Activated CD4-positive, alpha-beta memory T cell treated with anti-CD3 and anti-CD28 coated beads for 36 hours (primary cell): ENCODE measurements at regions not wholly inside any gene's neighbourhood (a gene's known extent, or its start where the extent isn't known, plus 50 kb on each side); places are given as distances from the start of the nearest gene placed in this dataset.

Experiments
- CTCF ChIA-PET: fragments of 350-600 bp; sonication (Branson Sonifier 250); formaldehyde crosslinking; loops from one replicate; lab custom pipeline; 2021; ENCODE audit warnings: antibody characterized with exemption, inconsistent platforms; lab: Charles Lee
- POLR2A ChIA-PET: fragments of 350-600 bp; sonication (Branson Sonifier 250); formaldehyde crosslinking; loops from one replicate; lab custom pipeline; 2021; ENCODE audit warnings: antibody characterized with exemption; lab: Charles Lee
- DNase-seq: peaks from one replicate; pipeline ENCODE4 v3.0.0-alpha.2; 2020
- H3K27ac Mint-ChIP-seq: one replicate; pipeline ENCODE4 v1.8.0; 2021; ENCODE audit warnings: mixed read lengths
- H3K27me3 Mint-ChIP-seq: one replicate; pipeline ENCODE4 v1.8.0; 2021; ENCODE audit warnings: mixed read lengths
- H3K36me3 Mint-ChIP-seq: one replicate; pipeline ENCODE4 v1.8.0; 2021; ENCODE audit warnings: mixed read lengths
- H3K4me1 Mint-ChIP-seq: one replicate; pipeline ENCODE4 v1.8.0; 2021; ENCODE audit warnings: low read depth, mixed read lengths
- H3K4me3 Mint-ChIP-seq: one replicate; pipeline ENCODE4 v1.8.0; 2021; ENCODE audit warnings: mild to moderate bottlenecking, mixed read lengths
- H3K9me3 Mint-ChIP-seq: one replicate; pipeline ENCODE4 v1.8.0; 2021; ENCODE audit warnings: mixed read lengths
- intact Hi-C: fragments of 100-400 bp; cut with micrococcal nuclease; formaldehyde crosslinking; loops from one replicate; pipeline ENCODE4 v1.15.1; 2023

GRCh38 chr7:35398518-35398917, 144.6 kb upstream of the TBX20 start:
- H3K36me3 Mint-ChIP-seq = no peaks in the 10 kb centered on the region
- intact Hi-C loops = no loop called here
- CTCF ChIA-PET = no interaction called here

GRCh38 chr7:35390146-35390545, 136.2 kb upstream of the TBX20 start:
- no peak for DNase-seq
- Mint-ChIP-seq H3K27ac (no peak overlapping the region), H3K4me3 (no peak overlapping the region), H3K4me1 (no peaks in the 10 kb centered on the region), H3K36me3 (no peaks in the 10 kb centered on the region), H3K27me3 (no peaks in the 10 kb centered on the region), H3K9me3 (no peaks in the 10 kb centered on the region)
- intact Hi-C loops = no loop called here
- CTCF ChIA-PET = no interaction called here
- POLR2A ChIA-PET = no interaction called here

More at GRCh38 chr7:35398518-35398917, 144.6 kb upstream of the TBX20 start:
- H3K9me3 Mint-ChIP-seq = no peaks in the 10 kb centered on the region
- no peak overlapping the region for H3K4me3 Mint-ChIP-seq
- H3K4me1 Mint-ChIP-seq = no peaks in the 10 kb centered on the region
- POLR2A ChIA-PET = no interaction called here
- DNase-seq = no peak
- H3K27me3 Mint-ChIP-seq = peaks cover 5% of the 10 kb centered on the region
- H3K27ac Mint-ChIP-seq = no peak overlapping the region

- no peaks in the 10 kb centered on the region for H3K9me3 Mint-ChIP-seq
- no peak for DNase-seq
- H3K27ac Mint-ChIP-seq = no peak overlapping the region
- H3K36me3 Mint-ChIP-seq = no peaks in the 10 kb centered on the region
- ChIA-PET CTCF (no interaction called here), POLR2A (no interaction called here)
- no peaks in the 10 kb centered on the region for H3K4me1 Mint-ChIP-seq
- intact Hi-C loops = no loop called here
- no peak overlapping the region for H3K4me3 Mint-ChIP-seq
- no peaks in the 10 kb centered on the region for H3K27me3 Mint-ChIP-seq
These were observed 135.7 kb upstream of the TBX20 start for GRCh38 chr7:35389636-35390035.

GRCh38 chr7:35386816-35387706, 133.2 kb upstream of the TBX20 start:
- intact Hi-C loops = no loop called here
- no peaks in the 10 kb centered on the region for H3K27me3 Mint-ChIP-seq
- no peaks in the 10 kb centered on the region for H3K36me3 Mint-ChIP-seq
- H3K9me3 Mint-ChIP-seq = no peaks in the 10 kb centered on the region
- no peak overlapping the region for H3K27ac Mint-ChIP-seq
- no peak for DNase-seq
- H3K4me1 Mint-ChIP-seq = no peaks in the 10 kb centered on the region
- CTCF ChIA-PET = interaction anchor here (0.6 kb wide), 1 partner anchor 146 kb away, joined by 3 read pairs; no protein-coding TSS in a partner anchor
- POLR2A ChIA-PET = no interaction called here
- H3K4me3 Mint-ChIP-seq = no peak overlapping the region

- ChIA-PET POLR2A (no interaction called here), CTCF (no interaction called here)
- H3K36me3 Mint-ChIP-seq = no peaks in the 10 kb centered on the region
- H3K27me3 Mint-ChIP-seq = peaks cover 2% of the 10 kb centered on the region
- H3K9me3 Mint-ChIP-seq = no peaks in the 10 kb centered on the region
- no peak for DNase-seq
- no peaks in the 10 kb centered on the region for H3K4me1 Mint-ChIP-seq
- intact Hi-C loops = no loop called here
- H3K27ac Mint-ChIP-seq = no peak overlapping the region
- H3K4me3 Mint-ChIP-seq = no peak overlapping the region
These were observed 132.3 kb upstream of the TBX20 start for GRCh38 chr7:35386082-35386815.

GRCh38 chr7:35384761-35385700, 131.1 kb upstream of the TBX20 start:
- intact Hi-C loops = no loop called here
- Mint-ChIP-seq H3K4me3 (no peak overlapping the region), H3K9me3 (no peaks in the 10 kb centered on the region), H3K27ac (no peak overlapping the region), H3K36me3 (no peaks in the 10 kb centered on the region), H3K4me1 (no peaks in the 10 kb centered on the region), H3K27me3 (peaks cover 2% of the 10 kb centered on the region)
- CTCF ChIA-PET = no interaction called here
- no peak for DNase-seq
- POLR2A ChIA-PET = no interaction called here

- no peak for DNase-seq
- peaks cover 7% of the 10 kb centered on the region for H3K27me3 Mint-ChIP-seq
- H3K4me1 Mint-ChIP-seq = no peaks in the 10 kb centered on the region
- intact Hi-C loops = no loop called here
- no peak overlapping the region for H3K4me3 Mint-ChIP-seq
- no peaks in the 10 kb centered on the region for H3K9me3 Mint-ChIP-seq
- POLR2A ChIA-PET = no interaction called here
- no peak overlapping the region for H3K27ac Mint-ChIP-seq
- no peaks in the 10 kb centered on the region for H3K36me3 Mint-ChIP-seq
- CTCF ChIA-PET = no interaction called here
These were observed 126.9 kb upstream of the TBX20 start for GRCh38 chr7:35380739-35381224.

- Mint-ChIP-seq H3K27ac (no peak overlapping the region), H3K9me3 (no peaks in the 10 kb centered on the region), H3K36me3 (no peaks in the 10 kb centered on the region), H3K4me3 (no peak overlapping the region), H3K27me3 (peaks cover 7% of the 10 kb centered on the region), H3K4me1 (no peaks in the 10 kb centered on the region)
- no peak for DNase-seq
- intact Hi-C loops = no loop called here
- CTCF ChIA-PET = no interaction called here
- POLR2A ChIA-PET = no interaction called here
These were observed 125.6 kb upstream of the TBX20 start for GRCh38 chr7:35379481-35379880.

- no peak for DNase-seq
- H3K27me3 Mint-ChIP-seq = peaks cover 5% of the 10 kb centered on the region
- CTCF ChIA-PET = no interaction called here
- no peaks in the 10 kb centered on the region for H3K36me3 Mint-ChIP-seq
- H3K4me1 Mint-ChIP-seq = no peaks in the 10 kb centered on the region
- no peak overlapping the region for H3K4me3 Mint-ChIP-seq
- intact Hi-C loops = no loop called here
- POLR2A ChIA-PET = no interaction called here
- no peak overlapping the region for H3K27ac Mint-ChIP-seq
- no peaks in the 10 kb centered on the region for H3K9me3 Mint-ChIP-seq
These were observed 121.6 kb upstream of the TBX20 start for GRCh38 chr7:35375516-35375915.

GRCh38 chr7:35374858-35375257, 121.0 kb upstream of the TBX20 start:
- H3K27me3 Mint-ChIP-seq = peaks cover 5% of the 10 kb centered on the region
- H3K4me3 Mint-ChIP-seq = no peak overlapping the region
- ChIA-PET POLR2A (no interaction called here), CTCF (no interaction called here)
- H3K27ac Mint-ChIP-seq = no peak overlapping the region
- intact Hi-C loops = no loop called here
- H3K36me3 Mint-ChIP-seq = no peaks in the 10 kb centered on the region
- no peaks in the 10 kb centered on the region for H3K9me3 Mint-ChIP-seq
- no peak for DNase-seq
- no peaks in the 10 kb centered on the region for H3K4me1 Mint-ChIP-seq

- POLR2A ChIA-PET = no interaction called here
- intact Hi-C loops = no loop called here
- DNase-seq = no peak
- no peaks in the 10 kb centered on the region for H3K9me3 Mint-ChIP-seq
- no peaks in the 10 kb centered on the region for H3K36me3 Mint-ChIP-seq
- CTCF ChIA-PET = no interaction called here
- H3K4me1 Mint-ChIP-seq = no peaks in the 10 kb centered on the region
- no peaks in the 10 kb centered on the region for H3K27me3 Mint-ChIP-seq
- no peak overlapping the region for H3K4me3 Mint-ChIP-seq
- H3K27ac Mint-ChIP-seq = no peak overlapping the region
These were observed 117.3 kb upstream of the TBX20 start for GRCh38 chr7:35371221-35371620.

GRCh38 chr7:35370687-35371086, 116.8 kb upstream of the TBX20 start:
- intact Hi-C loops = no loop called here
- no peaks in the 10 kb centered on the region for H3K9me3 Mint-ChIP-seq
- no peak overlapping the region for H3K4me3 Mint-ChIP-seq
- no peak for DNase-seq
- no peaks in the 10 kb centered on the region for H3K27me3 Mint-ChIP-seq
- POLR2A ChIA-PET = no interaction called here
- CTCF ChIA-PET = no interaction called here
- no peaks in the 10 kb centered on the region for H3K4me1 Mint-ChIP-seq
- no peaks in the 10 kb centered on the region for H3K36me3 Mint-ChIP-seq
- H3K27ac Mint-ChIP-seq = no peak overlapping the region
